Stimulated activated CD4-positive, alpha-beta T cell treated with anti-CD3 and anti-CD28 coated beads, Interleukin-12 subunit alpha, Interleukin-12 subunit beta, amount 100 ng/mL, for 48 hours (primary cell): ENCODE measurements at regions not wholly inside any gene's neighbourhood (a gene's known extent, or its start where the extent isn't known, plus 50 kb on each side); places are given as distances from the start of the nearest gene placed in this dataset.

Experiments
- DNase-seq, 3 donors: peaks; one replicate each; pipeline ENCODE4 v3.0.0-alpha.2; 2020; ENCODE audit warnings: low read depth in 2 of 3, low spot score in 1 of 3

DNA sequence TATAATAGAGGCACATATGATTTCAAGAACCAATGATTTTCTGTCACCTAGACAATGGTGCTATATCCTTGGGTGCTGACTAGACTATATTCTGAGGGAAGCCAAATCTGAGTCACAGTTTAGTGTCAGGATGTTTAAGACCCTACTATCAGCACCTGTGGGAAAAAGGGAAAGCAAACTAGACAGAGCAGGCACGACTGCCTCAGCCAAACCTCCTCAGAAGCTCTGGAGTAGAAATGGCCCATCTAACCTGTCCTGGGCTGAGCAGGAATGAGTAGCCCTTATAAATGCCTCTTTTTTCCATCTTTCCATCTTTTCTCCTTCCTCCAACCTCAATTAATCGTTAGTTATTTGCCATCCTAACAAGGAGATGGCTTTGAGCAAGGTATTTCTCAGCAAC is 80.4 kb upstream of the TECRL start:
- DNase-seq = no peak

GRCh38 chr4:64479338-64479737 is 70.1 kb upstream of the TECRL start:
- DNase-seq = no peak

DNA sequence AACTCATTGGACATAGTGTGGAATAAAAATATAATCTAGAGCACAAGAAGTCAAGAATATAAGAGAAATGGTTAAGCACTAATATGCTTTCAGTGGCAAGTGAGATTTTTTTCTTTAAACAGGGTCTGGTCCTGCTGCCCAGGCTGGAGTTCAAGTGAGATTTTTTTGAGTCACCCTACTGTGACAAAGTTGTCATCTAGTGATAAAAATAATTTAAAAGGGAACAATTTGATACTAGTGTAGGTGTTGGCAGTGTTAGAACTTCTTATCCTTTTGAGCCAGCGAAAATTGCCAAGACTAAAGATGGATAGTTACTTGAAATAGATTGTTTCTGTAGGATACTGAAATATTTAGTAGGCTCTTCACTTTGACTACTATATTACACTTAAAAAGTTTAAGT is 67.9 kb upstream of the TECRL start:
- no peak for DNase-seq

GRCh38 chr4:64465263-64465662 is 56.0 kb upstream of the TECRL start:
- DNase-seq = no peak

- no peak for DNase-seq
These were observed 55.3 kb upstream of the TECRL start for GRCh38 chr4:64464581-64464980.
